GM12865 (cell line): ENCODE measurements at regions not wholly inside any gene's neighbourhood (a gene's known extent, or its start where the extent isn't known, plus 50 kb on each side); places are given as distances from the start of the nearest gene placed in this dataset.

Source experiments
- DNase-seq: peaks from one replicate; pipeline ENCODE4 v3.0.0; 2010; ENCODE audit warnings: low read depth
- H3K4me3 ChIP-seq: 2 replicates; pipeline ENCODE4 v1.5.1; 2011; ENCODE audit warnings: mild to moderate bottlenecking, low read depth, low read length, control low read depth
- CTCF ChIP-seq: IDR thresholded peaks from 2 replicates; pipeline ENCODE4 v1.5.1; 2011; ENCODE audit warnings: low read length, control low read depth, low read depth, inconsistent platforms; ENCODE audit not compliant: insufficient read depth; ENCODE audit errors: missing control alignments

GRCh38 chr5:117100176-117100575 is 525.6 kb upstream of the SEMA6A start:
- no peak overlapping the region for H3K4me3 ChIP-seq
- no peak for DNase-seq
- no peak for TF ChIP-seq CTCF

GRCh38 chr5:117098094-117098493 is 523.5 kb upstream of the SEMA6A start:
- DNase-seq: no peak
- no peak for TF ChIP-seq CTCF
- H3K4me3 ChIP-seq: no peak overlapping the region

GRCh38 chr5:117095346-117096332 is 521.0 kb upstream of the SEMA6A start:
- no peak for DNase-seq
- no peak for TF ChIP-seq CTCF
- H3K4me3 ChIP-seq: no peak overlapping the region

- TF ChIP-seq CTCF: no peak
- no peak overlapping the region for H3K4me3 ChIP-seq
- no peak for DNase-seq
Observed at GRCh38 chr5:117094114-117094815, 519.6 kb upstream of the SEMA6A start.

- no peak for TF ChIP-seq CTCF
- H3K4me3 ChIP-seq: no peak overlapping the region
- DNase-seq: no peak
Observed at GRCh38 chr5:117093653-117094052, 519.0 kb upstream of the SEMA6A start.

GRCh38 chr5:117089001-117089400 is 514.4 kb upstream of the SEMA6A start:
- TF ChIP-seq CTCF: no peak
- DNase-seq: no peak
- H3K4me3 ChIP-seq: no peak overlapping the region

GRCh38 chr5:117088176-117088575 is 513.6 kb upstream of the SEMA6A start:
- H3K4me3 ChIP-seq: no peak overlapping the region
- TF ChIP-seq CTCF: no peak
- no peak for DNase-seq
